ENCODE measurements at regions not wholly inside any gene's neighbourhood (a gene's known extent, or its start where the extent isn't known, plus 50 kb on each side); places are given as distances from the start of the nearest gene placed in this dataset.

DNA sequence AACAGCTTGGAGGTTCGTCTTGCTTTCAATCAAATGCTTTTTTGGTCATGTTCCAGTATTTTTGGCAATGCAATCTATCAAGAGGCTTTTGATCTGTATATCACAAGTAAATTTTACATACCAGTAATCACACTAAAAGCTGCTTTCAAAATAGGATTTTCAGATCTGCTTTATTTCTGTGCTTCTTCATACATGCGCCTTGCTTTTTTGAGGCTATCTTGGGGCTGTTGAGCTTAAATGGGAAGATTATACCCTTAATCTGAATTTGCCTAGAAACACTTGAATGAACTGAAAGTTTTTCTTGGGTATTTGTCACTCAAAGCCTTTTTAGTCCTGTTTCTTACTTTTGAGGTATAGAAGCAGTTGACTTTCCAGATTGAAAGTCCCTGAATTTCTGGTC, 62.1 kb upstream of the DCBLD2 start:
- Histone ChIP-seq H3F3A (ENCODE audit: insufficient read depth) (no peaks in the 10 kb centered on the region), H3K4me3 (ENCODE audit: insufficient read depth, low read length, poor library complexity, severe bottlenecking) (no peak overlapping the region)

GRCh38 chr3:98962951-98963350, 61.5 kb upstream of the DCBLD2 start:
- Histone ChIP-seq H3K36me3 (ENCODE audit: low read length) (no peaks in the 10 kb centered on the region), H4K20me1 (ENCODE audit: low read depth, low read length) (no peaks in the 10 kb centered on the region), H2AFZ (ENCODE audit: low read depth, low read length, severe bottlenecking) (no peak overlapping the region), H3K27ac (ENCODE audit: low read depth, low read length) (no peak overlapping the region), H3K27me3 (ENCODE audit: low read length) (no peaks in the 10 kb centered on the region), H3K9me2 (replicated peaks; ENCODE audit: insufficient read depth, low read length) (no peaks in the 10 kb centered on the region), H3K9me3 (ENCODE audit: insufficient read depth, low read length) (no peaks in the 10 kb centered on the region), H3K79me2 (ENCODE audit: insufficient read depth, low read length) (no peaks in the 10 kb centered on the region), H3K9ac (ENCODE audit: low read length) (no peak overlapping the region), H3F3A (ENCODE audit: insufficient read depth) (no peaks in the 10 kb centered on the region), H3K4me2 (ENCODE audit: low read depth, low read length, poor library complexity, severe bottlenecking) (no peak overlapping the region), H3K4me3 (ENCODE audit: insufficient read depth, low read length, poor library complexity, severe bottlenecking) (no peak overlapping the region)
- no peak for TF ChIP-seq EZH2phosphoT487 (conservative IDR thresholded peaks at IDR 0.05; ENCODE audit: low read length)
- TF ChIP-seq, protein P1, sequence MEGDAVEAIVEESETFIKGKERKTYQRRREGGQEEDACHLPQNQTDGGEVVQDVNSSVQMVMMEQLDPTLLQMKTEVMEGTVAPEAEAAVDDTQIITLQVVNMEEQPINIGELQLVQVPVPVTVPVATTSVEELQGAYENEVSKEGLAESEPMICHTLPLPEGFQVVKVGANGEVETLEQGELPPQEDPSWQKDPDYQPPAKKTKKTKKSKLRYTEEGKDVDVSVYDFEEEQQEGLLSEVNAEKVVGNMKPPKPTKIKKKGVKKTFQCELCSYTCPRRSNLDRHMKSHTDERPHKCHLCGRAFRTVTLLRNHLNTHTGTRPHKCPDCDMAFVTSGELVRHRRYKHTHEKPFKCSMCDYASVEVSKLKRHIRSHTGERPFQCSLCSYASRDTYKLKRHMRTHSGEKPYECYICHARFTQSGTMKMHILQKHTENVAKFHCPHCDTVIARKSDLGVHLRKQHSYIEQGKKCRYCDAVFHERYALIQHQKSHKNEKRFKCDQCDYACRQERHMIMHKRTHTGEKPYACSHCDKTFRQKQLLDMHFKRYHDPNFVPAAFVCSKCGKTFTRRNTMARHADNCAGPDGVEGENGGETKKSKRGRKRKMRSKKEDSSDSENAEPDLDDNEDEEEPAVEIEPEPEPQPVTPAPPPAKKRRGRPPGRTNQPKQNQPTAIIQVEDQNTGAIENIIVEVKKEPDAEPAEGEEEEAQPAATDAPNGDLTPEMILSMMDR (IDR thresholded peaks at IDR 0.05; ENCODE audit: insufficient read depth, low read length, poor library complexity, severe bottlenecking): no peak

More for the DNA sequence above, 62.1 kb upstream of the DCBLD2 start:
- H3K27ac ChIP-seq (ENCODE audit: low read depth, low read length): no peak overlapping the region
- H3K27me3 ChIP-seq (ENCODE audit: low read length): no peaks in the 10 kb centered on the region
- no peaks in the 10 kb centered on the region for H3K36me3 ChIP-seq (ENCODE audit: low read length)
- no peaks in the 10 kb centered on the region for H3K79me2 ChIP-seq (ENCODE audit: insufficient read depth, low read length)
- no peak overlapping the region for H3K4me2 ChIP-seq (ENCODE audit: low read depth, low read length, poor library complexity, severe bottlenecking)
- H3K9me2 ChIP-seq (replicated peaks; ENCODE audit: insufficient read depth, low read length): no peaks in the 10 kb centered on the region
- no peak overlapping the region for H2AFZ ChIP-seq (ENCODE audit: low read depth, low read length, severe bottlenecking)
- no peaks in the 10 kb centered on the region for H4K20me1 ChIP-seq (ENCODE audit: low read depth, low read length)
- no peak overlapping the region for H3K9ac ChIP-seq (ENCODE audit: low read length)
- no peaks in the 10 kb centered on the region for H3K9me3 ChIP-seq (ENCODE audit: insufficient read depth, low read length)
- no peak for TF ChIP-seq EZH2phosphoT487 (conservative IDR thresholded peaks at IDR 0.05; ENCODE audit: low read length)
- TF ChIP-seq, protein P1 (IDR thresholded peaks at IDR 0.05; ENCODE audit: insufficient read depth, low read length, poor library complexity, severe bottlenecking): no peak

DNA sequence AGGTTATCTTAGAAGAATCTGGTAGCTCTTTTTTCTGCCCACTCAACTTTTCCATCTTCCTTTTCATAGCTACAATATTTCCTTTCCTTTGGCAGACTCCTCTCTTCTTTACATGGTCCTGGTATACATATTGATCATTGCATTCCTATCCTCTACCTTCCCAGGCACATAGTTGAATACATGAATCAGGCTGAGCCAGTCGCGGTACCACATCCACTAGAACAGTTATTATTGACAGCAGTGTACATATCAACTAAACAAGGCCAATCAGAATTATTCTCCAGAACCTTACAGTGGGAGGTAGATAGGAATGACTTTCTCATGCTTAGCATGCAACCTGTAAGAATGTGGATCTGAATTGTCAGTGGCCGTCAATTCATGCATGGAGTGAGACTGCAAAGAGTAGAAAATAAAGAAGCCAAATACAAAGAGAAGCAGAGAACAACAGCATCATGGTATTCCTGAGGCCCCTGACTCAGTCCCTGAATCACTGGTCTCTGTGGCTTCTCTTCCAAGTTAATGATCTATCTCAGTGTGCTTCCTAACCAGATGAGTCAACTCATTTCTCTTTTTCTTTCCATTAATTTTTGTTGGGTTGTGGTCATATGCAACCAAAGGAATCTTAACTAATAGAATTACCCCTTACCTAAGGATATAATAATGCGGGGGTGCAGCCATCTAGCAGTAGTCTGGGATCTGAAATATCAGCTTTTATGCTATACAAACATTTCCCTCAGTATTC, 60.9 kb upstream of the DCBLD2 start:
- H3K27me3 ChIP-seq (ENCODE audit: low read length): no peaks in the 10 kb centered on the region
- H3K79me2 ChIP-seq (ENCODE audit: insufficient read depth, low read length): no peaks in the 10 kb centered on the region
- H3K4me2 ChIP-seq (ENCODE audit: low read depth, low read length, poor library complexity, severe bottlenecking): no peak overlapping the region
- H3K4me3 ChIP-seq (ENCODE audit: insufficient read depth, low read length, poor library complexity, severe bottlenecking): no peak overlapping the region
- H3K9me3 ChIP-seq (ENCODE audit: insufficient read depth, low read length): no peaks in the 10 kb centered on the region
- no peaks in the 10 kb centered on the region for H3K36me3 ChIP-seq (ENCODE audit: low read length)
- H3K9ac ChIP-seq (ENCODE audit: low read length): no peak overlapping the region
- no peak overlapping the region for H2AFZ ChIP-seq (ENCODE audit: low read depth, low read length, severe bottlenecking)
- H3K9me2 ChIP-seq (replicated peaks; ENCODE audit: insufficient read depth, low read length): no peaks in the 10 kb centered on the region
- H3F3A ChIP-seq (ENCODE audit: insufficient read depth): no peaks in the 10 kb centered on the region
- no peak overlapping the region for H3K27ac ChIP-seq (ENCODE audit: low read depth, low read length)
- no peaks in the 10 kb centered on the region for H4K20me1 ChIP-seq (ENCODE audit: low read depth, low read length)
- no peak for TF ChIP-seq EZH2phosphoT487 (conservative IDR thresholded peaks at IDR 0.05; ENCODE audit: low read length)

Data from SU-DHL-6 (cell line).